DMS 273 treated with DMSO at 0.1 percent for 48 hours (cell line): ENCODE measurements at regions not wholly inside any gene's neighbourhood (a gene's known extent, or its start where the extent isn't known, plus 50 kb on each side); places are given as distances from the start of the nearest gene placed in this dataset.

Experiments
- DNase-seq: peaks from one replicate; lab custom pipeline; 2025; lab: John Stamatoyannopoulos, UW

- no peak for DNase-seq
These were observed 258.0 kb upstream of the SMARCA2 start for GRCh38 chr9:1757186-1757585.

GRCh38 chr9:1759009-1759408 is 256.1 kb upstream of the SMARCA2 start:
- no peak for DNase-seq

GRCh38 chr9:1759771-1760300 is 255.3 kb upstream of the SMARCA2 start:
- no peak for DNase-seq

DNA sequence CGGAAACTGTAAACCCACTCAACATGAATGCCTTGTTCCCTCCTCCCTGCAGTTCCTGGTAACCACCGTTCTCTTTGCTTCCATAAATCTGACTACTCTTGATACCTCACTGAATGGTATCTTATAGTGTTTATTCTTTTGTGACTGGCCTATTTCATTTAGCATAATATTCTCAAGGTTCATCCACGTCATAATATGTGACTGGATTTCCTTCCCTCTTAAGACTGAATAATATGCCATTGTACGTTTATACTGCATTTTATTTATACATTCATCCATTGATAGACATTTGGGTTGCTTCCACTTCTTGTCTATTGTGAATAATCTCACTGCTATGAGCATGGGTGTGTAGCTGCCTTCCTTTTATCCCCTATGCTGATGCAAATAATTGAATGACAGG is 253.3 kb upstream of the SMARCA2 start:
- DNase-seq, result no peak

- DNase-seq, result no peak
These were observed 249.1 kb upstream of the SMARCA2 start for GRCh38 chr9:1766042-1766441.

DNA sequence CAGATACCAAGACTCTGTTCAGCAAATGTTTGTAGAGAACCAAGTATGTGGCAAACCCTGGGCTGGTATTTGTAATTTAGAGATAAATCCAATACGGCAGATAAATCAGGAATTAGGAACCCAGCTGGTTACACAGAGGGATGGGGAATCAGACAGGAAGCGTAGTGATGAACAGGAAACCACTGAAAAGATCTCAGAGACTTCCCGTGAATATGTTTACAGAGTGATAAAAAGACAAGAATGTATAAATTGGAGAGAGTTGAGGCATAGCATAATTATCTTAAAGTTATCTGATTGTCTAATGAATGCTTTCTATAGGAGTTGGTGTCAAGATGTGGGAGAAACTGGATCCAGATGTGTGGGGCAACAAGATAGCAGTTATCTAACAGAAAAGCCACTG is 246.6 kb upstream of the SMARCA2 start:
- no peak for DNase-seq

GRCh38 chr9:1771094-1771789 is 243.9 kb upstream of the SMARCA2 start:
- no peak for DNase-seq

DNA sequence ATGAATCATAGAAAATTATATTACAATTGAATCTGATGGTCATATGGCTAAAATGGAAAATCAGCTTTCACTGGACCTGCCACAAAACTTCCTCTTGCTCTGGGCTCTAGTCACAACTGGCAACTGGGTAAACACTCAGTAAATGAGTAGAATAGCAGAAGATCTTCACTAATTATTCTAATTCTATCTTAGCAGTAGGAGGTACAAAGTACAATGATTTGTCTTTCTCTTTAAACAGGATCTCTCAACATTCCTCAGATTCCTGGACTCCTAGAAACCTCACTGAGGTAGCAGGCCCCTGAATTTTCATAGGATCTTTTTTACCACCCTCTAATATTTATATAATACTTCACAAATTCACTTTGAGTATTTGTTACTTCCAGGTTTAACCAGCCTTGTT is 239.9 kb upstream of the SMARCA2 start:
- DNase-seq, result no peak

DNA sequence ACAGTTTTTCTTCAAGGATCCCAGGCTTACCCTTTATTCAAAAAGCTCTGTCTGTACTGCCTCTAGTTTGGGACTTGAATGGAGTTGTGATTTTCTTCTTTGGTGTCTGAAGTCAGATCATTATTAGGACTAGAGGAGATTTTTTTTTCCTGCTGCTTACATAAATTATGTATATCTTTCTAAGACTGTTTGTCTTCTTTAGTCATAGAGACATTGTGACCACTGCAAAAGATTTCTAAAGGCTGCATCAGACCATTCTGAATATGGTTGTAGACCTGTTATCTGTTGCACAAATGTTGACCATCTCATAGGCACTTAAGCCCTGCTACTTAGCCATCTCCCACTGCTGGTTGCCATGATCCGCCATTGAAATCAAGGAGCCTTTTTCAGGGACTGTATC is 238.5 kb upstream of the SMARCA2 start:
- DNase-seq, result no peak

DNA sequence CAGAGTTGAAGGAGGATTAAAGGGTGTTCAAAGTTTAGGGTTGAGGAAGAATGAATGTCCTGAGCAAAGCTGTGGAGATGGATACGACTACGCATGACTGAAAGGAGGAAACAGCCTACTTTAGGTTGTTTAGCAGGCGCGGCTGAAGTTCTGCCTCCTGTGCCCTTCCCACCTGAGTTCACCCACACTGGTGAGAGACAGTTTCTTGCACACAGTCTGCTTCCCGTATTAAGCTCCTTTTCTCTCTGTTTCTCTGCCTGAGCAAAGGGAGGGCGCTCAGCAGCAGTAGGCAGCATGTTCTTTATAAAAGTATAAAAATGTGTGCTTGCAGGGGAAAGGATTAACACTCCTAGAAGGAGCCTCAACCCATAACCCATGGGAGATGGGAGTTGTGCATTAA is 224.0 kb upstream of the SMARCA2 start:
- no peak for DNase-seq

DNA sequence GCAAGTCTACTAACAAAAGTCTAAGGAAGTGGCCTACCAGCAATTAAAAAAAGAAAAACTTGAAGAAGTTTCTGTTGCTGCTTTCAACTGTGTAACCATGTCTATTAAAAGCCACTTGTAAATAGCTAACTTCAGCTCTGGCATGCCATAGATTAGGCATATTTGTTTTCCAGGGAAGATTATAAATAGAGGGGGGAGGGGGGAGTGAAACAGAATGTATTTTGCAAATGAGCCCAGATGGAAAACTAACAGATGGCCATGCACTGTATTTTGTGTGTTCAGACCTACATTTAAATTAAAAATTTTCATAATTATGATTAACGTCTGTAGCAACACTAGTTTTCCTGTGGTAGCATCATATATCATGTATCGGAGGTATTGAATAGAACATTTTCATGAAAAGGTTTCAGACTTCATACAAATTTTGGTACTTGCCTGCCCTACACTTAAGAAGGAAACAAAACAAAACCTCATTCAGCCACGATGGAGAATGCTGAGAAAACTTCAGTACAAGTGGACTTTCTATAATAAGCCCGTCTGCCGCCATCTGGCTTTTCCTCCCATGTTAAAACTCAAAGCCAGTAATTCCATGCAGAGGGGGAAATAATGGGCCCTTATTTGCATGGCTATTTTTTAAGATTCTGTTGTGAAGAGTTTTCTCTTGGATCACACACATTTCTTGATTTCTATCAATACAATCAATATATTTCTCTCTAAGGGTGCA is 220.4 kb upstream of the SMARCA2 start:
- peak; percentile 84 for DNase-seq

GRCh38 chr9:1804128-1804865 is 210.8 kb upstream of the SMARCA2 start:
- DNase-seq, result no peak

DNA sequence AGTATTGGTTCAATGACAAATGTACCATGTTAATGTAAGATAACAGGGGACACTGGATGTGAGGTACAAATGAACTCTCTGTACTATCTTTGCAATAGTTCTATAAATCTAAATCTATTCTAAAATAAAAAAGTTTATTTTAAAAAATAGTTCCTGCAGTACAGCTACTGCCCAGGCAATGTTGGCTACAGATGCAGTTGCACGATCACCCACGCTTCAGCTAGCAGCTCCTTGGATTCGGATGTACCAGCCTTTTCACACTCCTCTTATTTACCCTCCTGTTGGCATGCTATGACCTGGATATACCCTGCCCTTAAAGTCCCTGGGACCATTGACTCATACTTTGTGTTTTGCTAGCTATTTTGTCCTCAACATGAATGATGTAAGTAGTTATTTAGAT is 185.4 kb upstream of the SMARCA2 start:
- DNase-seq, result no peak

GRCh38 chr9:1832960-1833359 is 182.2 kb upstream of the SMARCA2 start:
- DNase-seq, result no peak

DNA sequence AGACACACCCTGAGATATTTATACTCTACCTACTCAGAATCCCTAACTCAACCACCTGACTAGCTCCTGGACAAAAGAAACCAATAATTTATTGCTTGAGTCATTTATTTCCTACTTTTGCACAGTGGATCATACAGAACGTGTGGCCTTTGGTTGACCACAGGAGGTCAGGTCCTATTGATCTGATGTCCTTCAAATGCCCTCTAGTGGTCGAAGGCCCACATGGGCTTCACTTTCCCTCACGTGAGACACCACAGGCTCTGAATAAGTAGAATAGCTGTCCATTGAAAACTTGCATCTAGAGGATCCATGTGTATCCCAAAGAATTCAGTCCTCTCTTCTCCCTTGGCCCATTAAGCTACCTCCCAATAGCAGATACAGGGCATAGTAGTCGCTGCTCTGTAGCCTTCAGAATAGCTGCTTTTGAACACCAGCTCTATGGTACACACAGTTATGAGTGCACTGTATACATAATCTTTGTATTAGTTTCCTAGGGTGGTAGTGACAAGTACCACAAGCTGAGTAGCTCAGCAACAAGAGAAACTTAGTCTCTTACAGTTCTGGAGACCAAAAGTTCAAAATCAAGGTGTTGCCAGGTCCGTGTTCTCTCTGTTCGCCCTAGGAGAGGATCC is 177.6 kb upstream of the SMARCA2 start:
- no peak for DNase-seq

DNA sequence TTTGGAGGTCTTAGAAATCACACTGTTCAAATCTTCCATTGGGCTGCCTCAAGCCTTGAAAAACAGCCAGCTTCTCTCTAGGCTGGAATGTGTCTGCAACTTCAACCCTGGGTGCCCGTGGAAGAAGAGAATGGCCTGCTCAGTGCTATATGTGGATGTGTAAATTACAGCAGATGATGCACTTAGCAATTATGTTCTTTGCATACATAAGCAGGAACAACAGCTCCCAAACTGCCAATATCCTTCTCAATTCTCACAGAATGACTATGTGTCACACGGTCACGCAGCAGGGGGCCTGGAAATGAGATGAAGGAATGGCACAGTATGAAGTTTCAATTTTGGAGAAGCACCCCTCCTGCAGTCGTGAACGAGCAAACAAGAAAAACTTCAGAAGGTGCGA is 175.2 kb upstream of the SMARCA2 start:
- no peak for DNase-seq

- DNase-seq, result no peak
These were observed 169.7 kb upstream of the SMARCA2 start for GRCh38 chr9:1845425-1845824.

DNA sequence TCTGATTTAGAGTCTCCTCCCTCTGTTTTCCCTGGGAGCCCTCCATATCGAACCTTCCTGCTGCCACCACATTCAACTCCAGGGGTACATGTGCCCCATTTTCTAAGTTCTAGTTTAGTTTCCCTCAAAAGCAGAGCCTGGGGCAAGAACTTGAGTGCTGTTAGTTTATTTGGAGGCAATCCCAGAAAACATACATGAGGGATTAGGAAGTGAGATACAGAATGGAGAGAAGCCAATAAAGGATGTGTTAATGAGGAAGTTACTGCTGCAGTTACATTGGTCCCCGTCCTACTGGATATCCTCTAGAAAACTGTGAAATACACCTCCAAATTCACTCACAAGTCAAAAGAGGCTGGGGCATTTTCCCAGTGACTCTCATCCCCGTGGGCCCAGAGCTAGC is 159.4 kb upstream of the SMARCA2 start:
- DNase-seq, result no peak

- DNase-seq, result no peak
These were observed 157.3 kb upstream of the SMARCA2 start for GRCh38 chr9:1857808-1858207.

DNA sequence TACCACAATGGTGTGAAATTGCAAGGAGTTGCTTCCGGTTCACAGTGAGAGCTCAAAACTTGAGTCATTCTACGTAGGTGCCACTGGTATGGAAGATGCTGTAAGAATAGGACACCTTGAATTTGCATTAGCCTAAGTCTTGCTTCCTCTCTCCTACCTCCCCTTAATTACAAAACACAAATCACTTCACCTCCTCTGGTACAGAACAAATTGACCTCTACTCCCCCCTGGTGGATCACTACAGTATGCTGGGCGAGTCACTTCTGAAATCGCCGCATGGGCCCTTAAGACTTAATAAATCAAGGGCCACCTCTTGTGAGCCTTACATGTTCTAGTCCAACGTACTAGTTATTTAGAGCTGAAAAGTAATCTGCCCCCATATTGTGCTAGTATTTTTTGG is 145.3 kb upstream of the SMARCA2 start:
- peak; percentile 2 for DNase-seq

DNA sequence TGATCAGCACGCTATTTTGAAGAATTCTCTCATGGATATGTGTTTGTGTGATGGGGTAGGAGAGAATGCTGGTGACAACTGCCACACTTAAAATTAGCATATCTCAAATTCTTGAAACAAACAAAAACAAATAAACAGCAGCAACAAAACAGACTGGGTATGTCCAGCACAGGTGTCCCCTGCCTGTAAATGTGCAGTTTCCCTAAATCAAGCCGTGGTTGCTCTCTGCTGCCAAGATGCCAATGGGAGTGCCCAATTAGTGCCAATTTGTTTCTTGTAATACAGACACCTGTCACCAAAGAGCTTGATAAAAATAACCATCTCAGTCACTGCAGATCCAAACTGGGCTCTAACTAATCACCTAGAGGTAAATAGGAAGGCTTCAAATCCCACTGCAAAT is 144.2 kb upstream of the SMARCA2 start:
- no peak for DNase-seq

- DNase-seq, result no peak
These were observed 143.3 kb upstream of the SMARCA2 start for GRCh38 chr9:1871626-1872419.
